ENCODE measurements at regions not wholly inside any gene's neighbourhood (a gene's known extent, or its start where the extent isn't known, plus 50 kb on each side); places are given as distances from the start of the nearest gene placed in this dataset.

GRCh38 chr2:160974803-160975202 lies 185.4 kb upstream of the TANK start:
- no peak for DNase-seq
- intact Hi-C loops (cut with DNase I): loop anchor here (10.0 kb wide), 1 partner anchor 650 kb away; no protein-coding TSS in a partner anchor

DNA sequence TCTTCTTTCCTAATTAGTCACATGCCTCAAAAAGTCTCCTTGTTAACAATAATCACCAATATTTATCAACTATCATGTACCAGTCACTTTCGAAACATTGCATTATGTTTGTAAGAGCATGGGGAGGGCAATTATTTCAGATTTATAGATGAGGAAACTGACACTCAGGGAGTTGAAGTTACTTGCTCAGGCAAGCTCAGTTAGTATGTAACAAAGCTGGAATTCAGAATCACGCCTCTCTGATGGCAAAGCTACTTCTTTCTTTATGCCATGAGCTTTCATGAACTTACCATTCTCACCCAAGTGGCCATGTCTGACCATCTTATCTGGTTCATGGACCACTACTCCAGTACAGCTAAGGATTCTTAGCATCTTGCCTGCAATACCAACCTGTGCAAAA lies 183.4 kb upstream of the TANK start:
- no peak for DNase-seq
- intact Hi-C loops (cut with DNase I): loop anchor here (10.0 kb wide), 1 partner anchor 652 kb away; no protein-coding TSS in a partner anchor

DNA sequence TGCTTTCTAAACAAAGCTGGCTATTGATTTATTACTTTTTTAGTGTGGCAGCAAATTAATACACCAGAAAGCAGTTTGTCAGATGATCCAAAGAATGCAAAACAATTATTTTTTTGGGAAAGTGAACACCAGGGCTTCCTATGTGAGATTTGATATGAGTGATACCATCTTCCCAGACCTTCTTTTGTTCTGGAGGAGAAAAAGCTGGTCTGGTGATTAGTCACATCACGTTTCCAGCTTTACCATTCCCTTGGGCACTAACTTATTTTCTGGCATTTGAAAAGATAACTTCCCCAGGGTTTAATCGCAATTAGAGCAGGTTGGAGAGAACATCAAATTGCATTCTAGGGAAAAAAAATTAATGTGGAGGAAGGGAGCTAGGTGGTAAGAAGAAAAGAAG lies 182.9 kb upstream of the TANK start:
- DNase-seq: no peak
- intact Hi-C loops (cut with DNase I): loop anchor here (10.0 kb wide), 1 partner anchor 653 kb away; no protein-coding TSS in a partner anchor

DNA sequence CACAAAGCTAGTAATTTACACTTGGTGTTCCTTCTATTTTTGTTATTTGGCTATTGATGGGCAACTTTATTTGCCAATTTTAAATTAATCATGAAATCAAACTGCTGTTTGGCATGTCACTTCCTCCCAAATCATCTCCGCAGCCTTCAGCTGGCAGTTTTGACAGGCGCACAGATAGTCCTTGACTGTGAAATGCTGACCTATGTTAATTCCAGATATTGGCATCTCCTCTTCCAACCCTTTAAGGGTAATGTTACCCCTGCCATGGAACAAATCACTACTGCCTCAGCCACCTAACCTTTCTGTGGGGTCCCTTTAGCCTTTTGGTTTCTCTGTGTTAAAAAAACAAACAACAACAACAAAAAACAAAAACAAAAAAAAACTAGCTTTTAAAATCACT lies 182.4 kb upstream of the TANK start:
- no peak for DNase-seq
- intact Hi-C loops (cut with DNase I): loop anchor here (10.0 kb wide), 1 partner anchor 653 kb away; no protein-coding TSS in a partner anchor

DNA sequence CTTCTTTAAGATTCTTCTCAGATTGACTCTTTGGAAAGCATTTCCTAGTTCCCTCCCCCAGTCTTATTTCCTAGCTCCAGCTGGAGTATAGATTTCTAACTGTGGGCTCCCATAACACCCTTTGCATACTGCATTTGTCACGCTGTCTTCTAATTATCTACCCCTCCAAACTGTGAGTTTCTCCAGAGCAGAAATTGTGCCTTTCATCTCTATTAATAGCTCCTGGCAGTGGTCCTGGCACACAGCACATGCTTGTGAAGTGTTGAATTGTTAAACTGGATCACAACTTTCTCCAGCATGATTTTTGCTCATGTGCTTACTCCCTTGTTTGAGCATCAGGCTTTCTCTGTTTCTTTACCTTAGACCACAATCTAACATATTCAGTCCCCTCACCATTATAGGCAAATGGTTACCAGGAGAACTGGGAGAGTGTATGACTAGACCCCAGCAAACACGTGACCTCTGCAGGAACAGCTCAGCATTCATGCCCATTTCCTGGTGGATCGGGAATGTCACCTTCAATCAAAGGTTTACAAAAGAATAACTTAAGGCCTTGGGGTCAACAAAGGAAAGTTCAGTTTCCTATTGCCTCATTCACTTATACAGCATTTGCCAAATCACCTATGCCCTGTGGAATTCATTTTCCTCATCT lies 175.7 kb upstream of the TANK start:
- intact Hi-C loops (cut with DNase I): loop anchor here (10.0 kb wide), 1 partner anchor 560 kb away; no protein-coding TSS in a partner anchor
- DNase-seq: no peak

DNA sequence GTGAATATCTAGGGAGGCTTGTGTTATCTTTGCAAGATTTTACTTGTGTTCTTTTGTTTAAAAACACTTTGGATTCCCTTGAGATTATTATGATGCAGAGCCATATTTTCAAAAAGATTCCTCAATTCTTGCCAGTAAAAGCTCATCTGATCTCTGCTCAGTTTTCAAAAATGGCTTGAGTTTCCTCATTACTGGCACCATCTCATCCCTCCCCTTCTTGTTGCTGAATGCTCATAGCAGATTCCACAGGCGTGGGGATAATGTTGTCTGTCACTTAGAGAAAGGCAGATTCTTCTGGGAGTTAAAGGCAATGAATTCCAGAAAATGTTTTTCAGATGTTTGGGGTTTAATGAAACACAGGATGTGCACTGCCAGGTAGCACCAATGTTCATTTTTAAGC lies 170.4 kb upstream of the TANK start:
- intact Hi-C loops (cut with DNase I): loop anchor here (5.0 to 10.0 kb wide), 3 partner anchors 565 to 877 kb away; no protein-coding TSS in a partner anchor
- no peak for DNase-seq

GRCh38 chr2:160993654-160994061 lies 166.6 kb upstream of the TANK start:
- intact Hi-C loops (cut with DNase I): loop anchor here (5.0 kb wide), 2 partner anchors 741 to 881 kb away; no protein-coding TSS in a partner anchor
- DNase-seq: no peak

GRCh38 chr2:160994141-160995002 lies 165.9 kb upstream of the TANK start:
- intact Hi-C loops (cut with DNase I): loop anchor here (5.0 kb wide), 2 partner anchors 742 to 882 kb away; no protein-coding TSS in a partner anchor
- peak in 6 of 10 donors; percentile 37 to 67 (median 57) for DNase-seq

DNA sequence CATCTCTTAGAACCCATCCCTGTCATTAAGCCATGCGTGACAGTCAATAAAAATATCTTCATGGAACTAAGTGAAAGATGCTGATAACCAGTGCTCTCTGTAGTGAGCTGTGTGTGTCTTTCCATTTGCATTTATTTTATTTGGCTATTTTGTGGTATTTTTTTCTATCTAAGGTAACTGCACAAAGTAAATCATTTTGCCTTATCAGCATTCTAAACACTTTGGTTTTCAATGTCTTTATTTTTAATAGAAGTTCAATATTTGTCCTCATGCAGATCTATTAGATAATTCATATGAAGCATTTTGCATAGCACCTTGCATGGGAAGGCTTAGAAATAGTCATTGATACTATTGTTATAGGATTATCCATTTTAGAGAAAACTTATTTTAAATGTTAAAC lies 163.6 kb upstream of the TANK start:
- intact Hi-C loops (cut with DNase I): no loop called here

DNA sequence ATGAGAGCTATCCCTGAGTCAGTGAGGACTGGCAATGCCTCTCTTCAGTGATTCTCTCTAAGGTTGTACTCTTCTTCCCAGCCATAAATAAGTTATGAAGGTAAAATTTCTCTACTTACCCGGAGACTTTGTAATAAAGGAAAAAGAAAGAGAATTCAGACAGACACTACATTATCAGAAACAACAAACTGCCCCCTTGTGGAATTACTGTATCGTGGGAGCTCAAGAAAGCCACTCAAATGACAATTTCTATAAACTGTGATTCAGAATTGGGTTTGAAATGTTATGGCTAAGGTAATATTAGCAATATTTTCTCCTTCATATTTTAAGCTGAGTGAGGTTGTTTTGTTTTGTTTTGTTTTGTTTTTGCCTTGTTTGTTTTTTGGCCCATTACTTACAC lies 155.8 kb upstream of the TANK start:
- intact Hi-C loops (cut with DNase I): no loop called here
- DNase-seq: no peak

More for the DNA sequence above, 163.6 kb upstream of the TANK start:
- no peak for DNase-seq

DNA sequence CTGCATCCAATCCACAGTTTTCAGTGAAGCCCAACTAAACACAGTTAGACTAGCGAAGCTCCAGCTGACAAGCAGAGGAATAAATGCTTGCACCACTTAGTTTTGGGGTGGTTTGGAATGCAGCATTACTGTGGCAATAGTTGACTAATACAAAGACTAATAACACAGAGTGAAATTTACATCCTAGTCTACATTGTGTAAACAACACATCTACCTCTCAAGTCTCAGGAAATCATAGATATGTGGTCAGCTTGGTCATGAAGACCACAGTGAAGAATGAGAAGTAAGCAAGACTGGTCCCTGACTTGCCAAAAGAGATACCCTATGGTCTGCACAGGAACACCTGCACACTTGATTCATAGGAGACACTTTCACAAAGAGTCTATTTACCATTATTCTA lies 155.1 kb upstream of the TANK start:
- DNase-seq: no peak
- intact Hi-C loops (cut with DNase I): no loop called here

DNA sequence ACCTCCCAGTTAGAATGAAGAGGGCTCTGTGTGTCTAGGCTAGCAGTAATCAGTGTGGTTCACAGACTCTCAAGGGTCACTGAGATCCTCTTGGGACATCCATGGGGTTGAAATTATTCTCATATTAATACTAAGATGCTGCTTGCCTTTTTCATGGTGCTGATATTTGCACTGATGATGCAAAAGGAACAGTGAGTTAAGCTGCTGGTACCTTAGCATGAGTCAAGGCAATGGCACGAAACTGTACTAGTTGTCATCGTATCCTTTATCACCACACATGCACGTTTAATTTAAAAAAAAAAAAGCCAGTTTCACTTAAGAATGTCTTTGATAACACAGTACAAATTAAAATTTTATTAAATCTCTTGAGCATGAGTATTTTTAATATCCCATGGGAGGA lies 151.9 kb upstream of the TANK start:
- intact Hi-C loops (cut with DNase I): no loop called here
- DNase-seq: no peak

DNA sequence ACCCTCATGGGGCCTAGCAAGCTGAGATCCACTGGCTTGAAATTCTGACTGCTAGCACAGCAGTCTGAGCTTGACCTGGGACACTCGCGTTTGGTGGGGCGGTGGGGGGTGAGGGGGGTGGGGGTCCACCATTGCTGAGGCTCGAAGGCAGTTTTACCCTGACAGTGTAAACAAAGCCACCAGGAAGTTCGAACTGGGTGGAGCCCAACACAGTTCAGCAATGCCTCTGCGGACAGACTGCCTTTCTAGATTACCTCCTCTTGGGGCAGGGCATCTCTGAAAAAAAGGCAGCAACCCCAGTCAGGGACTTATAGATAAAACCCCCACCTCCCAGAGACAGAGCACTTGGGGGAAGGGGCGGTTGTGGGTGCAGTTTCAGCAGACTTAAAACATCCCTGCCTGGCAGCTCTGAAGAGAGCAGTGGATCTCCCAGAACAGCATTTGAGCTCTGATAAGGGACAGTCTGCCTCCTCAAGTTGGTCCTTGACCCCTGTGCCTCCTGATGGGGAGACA lies 149.7 kb upstream of the TANK start:
- no peak for DNase-seq
- intact Hi-C loops (cut with DNase I): no loop called here

DNA sequence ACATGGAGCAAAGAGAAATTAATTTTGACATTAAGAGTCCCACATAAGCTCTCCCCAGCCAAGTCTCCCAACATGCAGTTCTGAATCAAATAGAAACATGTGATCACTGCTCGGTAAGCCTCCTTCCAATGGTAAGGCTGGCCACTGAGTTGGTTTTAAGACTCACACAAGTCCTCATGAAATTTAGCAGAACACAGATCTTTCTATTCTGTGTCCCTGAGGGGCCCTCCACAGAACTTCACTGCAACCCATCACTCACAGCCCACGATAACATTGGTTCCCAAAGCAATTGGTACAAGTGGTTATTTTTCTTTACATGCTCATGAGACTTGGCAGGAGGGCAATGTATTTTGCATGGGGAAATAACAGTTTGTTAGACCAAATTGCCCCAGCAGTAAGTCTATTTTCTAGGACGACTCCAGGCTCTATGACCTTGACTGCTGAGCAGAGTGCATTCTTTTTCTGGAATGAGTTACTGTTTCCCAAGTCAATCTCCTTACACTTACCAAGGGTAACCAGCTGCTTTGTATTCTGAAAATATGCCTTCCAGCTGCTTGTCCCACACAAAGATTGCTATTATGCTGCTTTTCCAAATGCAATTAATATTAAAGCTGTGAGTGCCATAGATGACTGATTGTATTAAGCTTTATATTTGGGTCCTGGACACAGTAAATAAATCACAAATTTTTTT lies 142.3 kb upstream of the TANK start:
- intact Hi-C loops (cut with DNase I): no loop called here
- DNase-seq: no peak

GRCh38 chr2:161019311-161019710 lies 140.9 kb upstream of the TANK start:
- intact Hi-C loops (cut with DNase I): no loop called here
- DNase-seq: no peak

GRCh38 chr2:161020437-161020836 lies 139.8 kb upstream of the TANK start:
- intact Hi-C loops (cut with DNase I): no loop called here
- no peak for DNase-seq

DNA sequence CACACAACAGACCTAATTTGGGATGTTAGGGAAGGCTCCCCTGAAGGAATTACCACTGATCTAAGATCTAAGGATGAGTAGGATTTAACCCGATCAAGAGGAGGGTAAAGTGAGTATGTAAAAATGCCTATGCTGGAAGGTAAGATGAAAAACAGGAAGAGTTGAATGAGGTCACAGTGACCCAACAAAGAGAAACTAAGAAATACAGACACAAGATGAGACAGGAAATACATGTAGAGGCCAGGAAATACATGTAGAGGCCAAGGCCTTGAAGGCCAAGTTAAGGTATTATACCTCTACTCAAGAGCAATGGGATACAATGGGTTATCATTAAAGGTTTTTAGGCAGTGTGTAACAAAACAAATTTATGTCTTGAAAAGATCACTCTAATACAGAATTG lies 131.6 kb upstream of the TANK start:
- DNase-seq: no peak
- intact Hi-C loops (cut with DNase I): no loop called here

DNA sequence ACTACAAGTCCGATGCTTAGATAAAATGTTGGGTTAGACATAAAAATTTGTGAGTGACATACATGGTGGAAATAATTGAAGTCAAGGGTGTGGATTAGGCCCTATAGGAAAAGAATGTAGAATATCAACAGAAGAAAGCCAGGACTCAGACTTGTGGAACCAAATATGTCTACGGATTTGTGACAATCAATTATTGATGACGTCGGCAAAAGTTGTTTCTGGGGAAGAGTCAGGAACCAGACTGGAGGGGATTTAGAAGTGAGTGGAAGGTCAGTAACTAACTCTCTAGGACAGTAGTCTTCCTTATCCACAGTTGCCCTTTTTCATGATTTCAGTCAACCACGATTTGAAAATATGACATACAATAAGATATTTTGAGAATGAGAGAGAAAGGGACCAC lies 130.9 kb upstream of the TANK start:
- no peak for DNase-seq
- intact Hi-C loops (cut with DNase I): no loop called here

- no peak for DNase-seq
- intact Hi-C loops (cut with DNase I): no loop called here
Observed at GRCh38 chr2:161030260-161031063, 129.8 kb upstream of the TANK start.

DNA sequence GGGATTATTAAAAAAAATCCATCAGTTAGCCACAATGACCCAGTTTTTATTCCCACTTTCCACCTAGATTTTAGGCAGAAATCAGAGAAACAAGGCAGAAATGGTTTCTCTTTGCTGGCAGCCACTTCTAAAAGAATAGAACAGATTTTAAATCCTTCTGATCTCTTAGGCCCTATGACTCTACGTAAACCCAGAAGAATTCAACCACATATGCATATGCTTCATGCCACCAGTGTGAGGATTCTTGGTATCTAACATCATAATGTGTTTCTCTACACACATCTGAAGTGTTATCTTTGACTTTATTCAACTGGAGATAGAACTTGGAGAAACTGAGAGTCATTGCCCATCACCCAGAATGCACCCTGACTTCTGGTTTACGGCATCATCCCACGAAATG lies 128.7 kb upstream of the TANK start:
- intact Hi-C loops (cut with DNase I): no loop called here
- DNase-seq: no peak

Measured in posterior cingulate gyrus (tissue), 11 donors.